Transverse colon (tissue), 4 donors: ENCODE measurements at regions not wholly inside any gene's neighbourhood (a gene's known extent, or its start where the extent isn't known, plus 50 kb on each side); places are given as distances from the start of the nearest gene placed in this dataset.

Experiments used
- DNase-seq: peaks from one replicate; pipeline ENCODE4 v3.0.0-alpha.2; 2019
- H3K27ac ChIP-seq, 4 donors: fragments of 200-600 bp; sonication (generic); 2 replicates each; pipeline ENCODE4 v1.5.1; 2016 to 2018; ENCODE audit warnings: inconsistent platforms in 4 of 4
- H3K27me3 ChIP-seq: fragments of 200-600 bp; sonication (generic); 2 replicates; pipeline ENCODE4 v1.5.1; 2017; ENCODE audit warnings: inconsistent platforms
- H3K36me3 ChIP-seq, 4 donors: fragments of 200-600 bp; sonication (generic); 2 replicates each; pipeline ENCODE4 v1.5.1; 2017 to 2019; ENCODE audit warnings: inconsistent platforms in 4 of 4
- H3K4me1 ChIP-seq, 4 donors: fragments of 200-600 bp; sonication (generic); 2 replicates each; pipeline ENCODE4 v1.5.1; 2017 to 2020; ENCODE audit warnings: inconsistent platforms in 4 of 4
- H3K4me3 ChIP-seq, 4 donors: fragments of 200-600 bp; sonication (generic); 1 replicate in 1 of 4; 2 replicates in 3 of 4; pipeline versions ENCODE4 v1.5.1 to v1.6.1; 2017 to 2019; ENCODE audit warnings: inconsistent platforms in 4 of 4
- H3K9me3 ChIP-seq, 2 donors: fragments of 200-600 bp; sonication (generic); 2 replicates each; pipeline ENCODE4 v1.5.1; 2017 to 2019; ENCODE audit warnings: inconsistent platforms in 2 of 2
- CTCF ChIP-seq, 5 experiments: fragments of 200-600 bp in 3 of 5; fragments of 450-650 bp in 2 of 5; sonication (generic) in 3 of 5; IDR thresholded peaks; 1 replicate in 2 of 5; 2 replicates in 3 of 5; pipeline ENCODE4 v1.5.1; 2016 to 2017; ENCODE audit warnings: antibody characterized with exemption in 5 of 5, inconsistent platforms in 3 of 5, mild to moderate bottlenecking in 2 of 5, moderate library complexity in 1 of 5
- EP300 ChIP-seq: sonication (generic); formaldehyde crosslinking; IDR thresholded peaks from one replicate; pipeline ENCODE4 v1.6.1; 2017; ENCODE audit warnings: antibody characterized with exemption, low read depth
- POLR2A ChIP-seq: fragments of 450-650 bp; IDR thresholded peaks from one replicate; pipeline ENCODE4 v1.6.1; 2016; ENCODE audit warnings: antibody characterized with exemption, mild to moderate bottlenecking, moderate library complexity
- POLR2AphosphoS5 ChIP-seq, 3 donors: sonication (generic); formaldehyde crosslinking; IDR thresholded peaks; one replicate each; pipeline ENCODE4 v1.6.1; 2016; ENCODE audit warnings: antibody characterized with exemption in 3 of 3
- WGBS, 2 donors: methylation state at CpG; one replicate each; pipeline ENCODE4 v1.1.5; 2018; ENCODE audit warnings: low coverage in 1 of 2; 5-methylcytosine and 5-hydroxymethylcytosine counted together
- in situ Hi-C, 4 donors: fragments of 200-750 bp; cut with MboI; loops; one replicate each; pipeline versions ENCODE4 v1.15.0 to v1.15.1; 2017; ENCODE audit warnings: low sequenced_read_pairs in 3 of 4, low pct_ligation_motif_present in 1 of 4, low pct_unique_long_range_greater_than_20kb in 1 of 4
- intact Hi-C: fragments of 100-400 bp; cut with DNase I; formaldehyde crosslinking; loops from one replicate; pipeline ENCODE4 v1.15.1; 2023; ENCODE audit warnings: low total_unique reads

- intact Hi-C loops: no loop called here
- TF ChIP-seq EP300 (no peak), CTCF (IDR thresholded peaks at IDR 0.05) (peak in 2 of 5 experiments; percentile 8)
- Histone ChIP-seq H3K27me3 (no peaks in the 10 kb centered on the region), H3K9me3 (no peaks in the 10 kb centered on the region), H3K4me1 (no peaks in the 10 kb centered on the region), H3K27ac (no peak overlapping the region), H3K36me3 (no peaks in the 10 kb centered on the region), H3K4me3 (no peak overlapping the region)
- WGBS, 2 donors: 17% methylated on average over 1 of the region's 1 CpG; no CpG with 5 or more reads in 1 of the 2 donors
- DNase-seq: peak; percentile 9
- in situ Hi-C loops: no loop called here
Observed at GRCh38 chr2:185208261-185208660, 530.3 kb upstream of the FSIP2 start.

- Histone ChIP-seq H3K4me3 (no peak overlapping the region), H3K27me3 (no peaks in the 10 kb centered on the region), H3K27ac (no peak overlapping the region), H3K4me1 (no peaks in the 10 kb centered on the region), H3K36me3 (no peaks in the 10 kb centered on the region), H3K9me3 (no peaks in the 10 kb centered on the region)
- DNase-seq: no peak
- no peak for TF ChIP-seq POLR2A
- TF ChIP-seq EP300: no peak
- no peak for TF ChIP-seq POLR2AphosphoS5 (IDR thresholded peaks at IDR 0.05)
- no peak for TF ChIP-seq CTCF (IDR thresholded peaks at IDR 0.05)
- intact Hi-C loops (no loop called here), in situ Hi-C loops (no loop called here)
- 57 to 58% methylated on average over 3 of the region's 3 CpGs for WGBS, 2 donors
Observed at GRCh38 chr2:185215497-185215896, 523.1 kb upstream of the FSIP2 start.

- H3K36me3 ChIP-seq: no peaks in the 10 kb centered on the region
- H3K4me3 ChIP-seq: no peak overlapping the region
- H3K4me1 ChIP-seq: no peaks in the 10 kb centered on the region
- H3K27me3 ChIP-seq: no peaks in the 10 kb centered on the region
- DNase-seq: no peak
- no peaks in the 10 kb centered on the region for H3K9me3 ChIP-seq
- no peak overlapping the region for H3K27ac ChIP-seq
- in situ Hi-C loops (no loop called here), intact Hi-C loops (no loop called here)
- 67 to 68% methylated on average over 3 of the region's 3 CpGs for WGBS, 2 donors
- no peak for TF ChIP-seq POLR2AphosphoS5 (IDR thresholded peaks at IDR 0.05)
- TF ChIP-seq POLR2A: no peak
- no peak for TF ChIP-seq CTCF (IDR thresholded peaks at IDR 0.05)
- no peak for TF ChIP-seq EP300
Observed at GRCh38 chr2:185219981-185220380, 518.6 kb upstream of the FSIP2 start.

- H3K4me3 ChIP-seq: no peak overlapping the region
- no peaks in the 10 kb centered on the region for H3K36me3 ChIP-seq
- in situ Hi-C loops (no loop called here), intact Hi-C loops (no loop called here)
- no peaks in the 10 kb centered on the region for H3K9me3 ChIP-seq
- no peak overlapping the region for H3K27ac ChIP-seq
- no peaks in the 10 kb centered on the region for H3K27me3 ChIP-seq
- TF ChIP-seq POLR2A (no peak), EP300 (no peak), CTCF (IDR thresholded peaks at IDR 0.05) (no peak), POLR2AphosphoS5 (IDR thresholded peaks at IDR 0.05) (no peak)
- no peak for DNase-seq
- no peaks in the 10 kb centered on the region for H3K4me1 ChIP-seq
- 56 to 67% methylated on average over 1 of the region's 1 CpG for WGBS, 2 donors
Observed at GRCh38 chr2:185222311-185222710, 516.3 kb upstream of the FSIP2 start.
